ENCODE measurements at regions not wholly inside any gene's neighbourhood (a gene's known extent, or its start where the extent isn't known, plus 50 kb on each side); places are given as distances from the start of the nearest gene placed in this dataset.
A peak's percentile ranks its signal among the peaks of the same experiment; 100 is the strongest.
"Not testable (repeated sequence)": the region's sequence is repeated elsewhere in the genome, so short reads cannot be mapped to it uniquely, and the experiment has no call there.

DNA sequence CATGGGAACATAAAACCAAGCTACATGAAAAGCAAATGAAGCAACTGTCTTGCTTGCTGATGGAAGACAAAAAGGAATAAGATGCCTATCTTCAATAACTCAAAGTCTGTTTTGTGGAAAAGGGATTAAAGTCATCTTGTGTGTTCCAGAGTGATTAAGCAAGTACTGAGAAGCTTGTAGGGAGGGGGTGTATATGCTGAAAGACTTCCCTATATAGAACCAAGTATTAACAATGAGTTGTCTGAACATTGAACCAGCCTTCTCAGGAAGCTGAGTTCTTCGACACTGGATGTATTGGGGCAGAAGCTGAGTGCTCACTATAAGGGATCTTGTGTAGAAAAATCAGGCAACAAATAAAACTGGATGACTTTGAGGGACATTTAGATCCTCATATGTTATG lies 451.8 kb downstream of the CD83 start:
- no peak overlapping the region for H3K4me3 ChIP-seq
- no peak overlapping the region for H3K27ac ChIP-seq (replicated peaks)
- TF ChIP-seq, protein P1, sequence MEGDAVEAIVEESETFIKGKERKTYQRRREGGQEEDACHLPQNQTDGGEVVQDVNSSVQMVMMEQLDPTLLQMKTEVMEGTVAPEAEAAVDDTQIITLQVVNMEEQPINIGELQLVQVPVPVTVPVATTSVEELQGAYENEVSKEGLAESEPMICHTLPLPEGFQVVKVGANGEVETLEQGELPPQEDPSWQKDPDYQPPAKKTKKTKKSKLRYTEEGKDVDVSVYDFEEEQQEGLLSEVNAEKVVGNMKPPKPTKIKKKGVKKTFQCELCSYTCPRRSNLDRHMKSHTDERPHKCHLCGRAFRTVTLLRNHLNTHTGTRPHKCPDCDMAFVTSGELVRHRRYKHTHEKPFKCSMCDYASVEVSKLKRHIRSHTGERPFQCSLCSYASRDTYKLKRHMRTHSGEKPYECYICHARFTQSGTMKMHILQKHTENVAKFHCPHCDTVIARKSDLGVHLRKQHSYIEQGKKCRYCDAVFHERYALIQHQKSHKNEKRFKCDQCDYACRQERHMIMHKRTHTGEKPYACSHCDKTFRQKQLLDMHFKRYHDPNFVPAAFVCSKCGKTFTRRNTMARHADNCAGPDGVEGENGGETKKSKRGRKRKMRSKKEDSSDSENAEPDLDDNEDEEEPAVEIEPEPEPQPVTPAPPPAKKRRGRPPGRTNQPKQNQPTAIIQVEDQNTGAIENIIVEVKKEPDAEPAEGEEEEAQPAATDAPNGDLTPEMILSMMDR (IDR thresholded peaks at IDR 0.05; ENCODE audit: borderline replicate concordance) = no peak
- no peaks in the 10 kb centered on the region for H3K36me3 ChIP-seq
- DNase-seq = no peak
- H3K4me1 ChIP-seq = peaks cover 27% of the 10 kb centered on the region
- intact Hi-C loops (cut with micrococcal nuclease) = no loop called here
- no peaks in the 10 kb centered on the region for H3K9me3 ChIP-seq (replicated peaks)
- no peaks in the 10 kb centered on the region for H3K27me3 ChIP-seq (ENCODE audit: low read depth)

DNA sequence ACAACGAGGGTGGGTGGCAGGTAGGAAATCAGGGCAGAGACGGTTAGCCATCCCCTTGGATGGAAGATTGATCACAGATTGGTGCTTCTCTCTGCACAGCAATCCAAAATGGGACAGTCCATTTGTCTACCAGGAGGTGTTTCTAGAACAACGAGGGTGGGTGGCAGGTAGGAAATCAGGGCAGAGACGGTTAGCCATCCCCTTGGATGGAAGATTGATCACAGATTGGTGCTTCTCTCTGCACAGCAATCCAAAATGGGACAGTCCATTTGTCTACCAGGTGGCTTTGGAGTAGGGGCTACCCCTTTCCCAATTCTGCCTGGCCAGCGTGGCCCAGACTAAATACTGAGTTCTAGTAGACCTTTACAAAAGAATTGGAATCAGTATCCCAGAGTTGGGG lies 452.3 kb downstream of the CD83 start:
- H3K9me3 ChIP-seq (replicated peaks); H3K27me3 ChIP-seq (ENCODE audit: low read depth); DNase-seq; H3K36me3 ChIP-seq; intact Hi-C loops (cut with micrococcal nuclease); H3K27ac ChIP-seq (replicated peaks); H3K4me3 ChIP-seq: not testable (repeated sequence)
- peaks cover 27% of the 10 kb centered on the region for H3K4me1 ChIP-seq

DNA sequence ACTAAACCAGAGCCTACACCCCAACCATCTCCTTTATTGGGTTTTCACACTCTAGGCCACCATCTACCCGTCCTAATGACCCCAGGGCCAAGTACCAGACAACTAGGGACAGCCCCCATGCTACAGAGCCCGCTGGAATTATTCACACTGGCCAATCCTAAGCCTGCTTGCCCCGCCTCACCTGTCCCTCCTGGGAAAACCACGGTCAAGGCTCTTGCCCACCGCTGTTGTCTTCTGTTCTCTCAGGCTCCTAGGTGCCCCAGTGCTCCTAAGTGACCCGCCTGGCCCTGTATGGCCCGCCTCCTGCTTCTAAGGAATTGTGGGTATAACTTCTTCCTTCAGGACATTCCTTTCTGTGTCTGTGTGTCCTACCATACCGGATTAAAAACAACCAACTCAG lies 453.4 kb downstream of the CD83 start:
- Histone ChIP-seq H3K36me3 (no peaks in the 10 kb centered on the region), H3K4me1 (peaks cover 27% of the 10 kb centered on the region), H3K27me3 (ENCODE audit: low read depth) (no peaks in the 10 kb centered on the region), H3K4me3 (no peak overlapping the region), H3K27ac (replicated peaks) (no peak overlapping the region), H3K9me3 (replicated peaks) (peaks cover 2% of the 10 kb centered on the region)
- no peak for DNase-seq
- TF ChIP-seq, protein P1 (IDR thresholded peaks at IDR 0.05; ENCODE audit: borderline replicate concordance) = no peak
- intact Hi-C loops (cut with micrococcal nuclease) = no loop called here

DNA sequence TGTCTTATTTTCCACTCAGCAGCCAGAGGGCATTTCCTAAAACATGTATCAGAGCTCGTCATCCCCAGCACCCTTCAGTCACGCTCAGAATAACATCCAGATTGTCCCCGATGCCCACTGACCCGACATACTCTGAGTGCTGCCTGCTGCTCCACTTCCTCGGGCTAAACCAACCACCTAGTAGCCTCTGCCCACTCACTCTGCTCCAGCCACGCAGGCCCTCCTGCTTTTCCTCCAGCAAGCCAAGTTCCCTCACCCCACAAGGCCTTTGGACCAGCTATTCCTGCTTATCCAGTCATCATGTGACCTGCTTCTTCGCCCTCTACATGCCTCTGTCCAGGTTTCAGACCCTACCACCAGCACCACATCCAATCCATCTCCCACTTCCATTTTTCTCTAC lies 454.2 kb downstream of the CD83 start:
- intact Hi-C loops (cut with micrococcal nuclease) = no loop called here
- no peak overlapping the region for H3K27ac ChIP-seq (replicated peaks)
- H3K4me1 ChIP-seq = peaks cover 27% of the 10 kb centered on the region
- no peak overlapping the region for H3K4me3 ChIP-seq
- TF ChIP-seq, protein P1 (IDR thresholded peaks at IDR 0.05; ENCODE audit: borderline replicate concordance) = no peak
- no peak for DNase-seq
- H3K36me3 ChIP-seq = no peaks in the 10 kb centered on the region
- no peaks in the 10 kb centered on the region for H3K27me3 ChIP-seq (ENCODE audit: low read depth)
- peaks cover 3% of the 10 kb centered on the region for H3K9me3 ChIP-seq (replicated peaks)

DNA sequence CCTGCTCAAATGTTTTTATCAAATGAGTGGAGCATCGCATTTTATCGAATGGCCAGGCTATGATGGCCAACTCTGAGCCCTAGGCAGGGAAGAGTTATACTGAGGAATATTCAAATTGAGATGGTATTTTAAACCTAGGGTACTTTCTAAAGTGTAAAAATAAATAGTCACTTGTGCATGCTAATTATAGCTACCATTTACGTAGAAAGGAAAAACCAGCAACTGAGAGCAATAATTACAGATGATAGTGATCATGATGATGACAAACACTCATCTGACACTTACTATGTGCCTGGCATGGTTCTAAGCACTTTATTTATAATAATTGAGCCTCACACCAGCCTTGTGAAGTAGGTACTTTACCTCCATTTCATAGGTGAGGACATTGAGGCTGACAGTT lies 455.7 kb downstream of the CD83 start:
- H3K27ac ChIP-seq (replicated peaks) = peak overlapping the region; percentile 54
- H3K4me3 ChIP-seq = no peak overlapping the region
- no peak for DNase-seq
- H3K9me3 ChIP-seq (replicated peaks) = peaks cover 3% of the 10 kb centered on the region
- no peaks in the 10 kb centered on the region for H3K36me3 ChIP-seq
- peaks cover 27% of the 10 kb centered on the region for H3K4me1 ChIP-seq
- TF ChIP-seq, protein P1 (IDR thresholded peaks at IDR 0.05; ENCODE audit: borderline replicate concordance) = no peak
- intact Hi-C loops (cut with micrococcal nuclease) = no loop called here
- H3K27me3 ChIP-seq (ENCODE audit: low read depth) = no peaks in the 10 kb centered on the region

DNA sequence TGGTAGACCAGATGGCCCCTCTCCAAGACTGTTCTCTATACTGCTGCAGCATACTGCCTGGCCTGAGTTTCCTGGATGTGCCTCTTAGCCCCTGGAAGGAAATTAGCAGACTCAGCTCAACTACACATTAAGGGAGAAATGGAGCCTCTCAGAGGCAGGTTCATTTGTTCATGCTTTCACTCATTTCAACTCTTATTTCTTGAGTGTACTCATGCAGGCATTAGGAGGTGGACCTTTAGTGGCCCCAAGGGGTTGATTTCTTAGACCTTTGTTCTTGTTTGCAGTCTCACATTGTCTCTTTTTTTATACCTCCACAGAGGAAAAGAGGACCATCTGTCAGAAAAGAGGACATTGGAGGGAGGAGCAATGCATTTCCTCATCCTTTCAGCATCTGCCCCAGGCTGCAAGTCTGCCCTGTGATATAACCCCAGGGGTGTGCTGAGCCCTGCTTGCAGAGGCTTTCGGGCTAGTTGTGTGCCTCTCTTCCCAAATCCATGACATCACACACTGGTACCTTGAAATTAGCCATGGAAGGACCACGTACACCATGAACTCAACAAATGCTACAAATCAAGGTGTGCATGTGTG lies 456.2 kb downstream of the CD83 start:
- no peak for DNase-seq
- no peaks in the 10 kb centered on the region for H3K36me3 ChIP-seq
- peaks cover 27% of the 10 kb centered on the region for H3K4me1 ChIP-seq
- no peaks in the 10 kb centered on the region for H3K27me3 ChIP-seq (ENCODE audit: low read depth)
- no peak overlapping the region for H3K4me3 ChIP-seq
- TF ChIP-seq, protein P1 (IDR thresholded peaks at IDR 0.05; ENCODE audit: borderline replicate concordance) = no peak
- H3K27ac ChIP-seq (replicated peaks) = peak overlapping the region; percentile 54
- H3K9me3 ChIP-seq (replicated peaks) = peaks cover 3% of the 10 kb centered on the region
- intact Hi-C loops (cut with micrococcal nuclease) = no loop called here
